Naive B cell (primary cell): ENCODE measurements at regions not wholly inside any gene's neighbourhood (a gene's known extent, or its start where the extent isn't known, plus 50 kb on each side); places are given as distances from the start of the nearest gene placed in this dataset.
"Not testable (repeated sequence)": the region's sequence is repeated elsewhere in the genome, so short reads cannot be mapped to it uniquely, and the experiment has no call there.

Source experiments
- ATAC-seq, 2 donors: fragments of 150-1000 bp; cut with Tn5 transposase; 2 replicates each; pipeline ENCODE4 v1.10.0; 2021; ENCODE audit warnings: low read depth in 2 of 2, mild to moderate bottlenecking in 2 of 2, moderate library complexity in 2 of 2
- DNase-seq: peaks from one replicate; pipeline ENCODE4 v3.0.0; 2022
- H3K27ac Mint-ChIP-seq, 6 donors: one replicate each; pipeline ENCODE4 v1.8.0; 2020 to 2022; ENCODE audit warnings: mild to moderate bottlenecking in 6 of 6, mixed read lengths in 6 of 6, moderate library complexity in 5 of 6, inconsistent platforms in 2 of 6
- H3K27me3 Mint-ChIP-seq, 3 donors: one replicate each; pipeline ENCODE4 v1.8.0; 2021 to 2022; ENCODE audit warnings: mixed read lengths in 3 of 3, mild to moderate bottlenecking in 1 of 3
- H3K36me3 Mint-ChIP-seq, 2 donors: one replicate each; pipeline ENCODE4 v1.8.0; 2020 to 2022; ENCODE audit warnings: mixed read lengths in 2 of 2, inconsistent platforms in 1 of 2, mild to moderate bottlenecking in 1 of 2
- H3K4me1 Mint-ChIP-seq, 3 donors: one replicate each; pipeline ENCODE4 v1.8.0; 2020 to 2022; ENCODE audit warnings: mixed read lengths in 3 of 3, inconsistent platforms in 1 of 3, mild to moderate bottlenecking in 1 of 3, moderate library complexity in 1 of 3
- H3K4me3 Mint-ChIP-seq, 8 donors: one replicate each; pipeline ENCODE4 v1.8.0; 2020 to 2022; ENCODE audit warnings: mild to moderate bottlenecking in 8 of 8, mixed read lengths in 8 of 8, moderate library complexity in 8 of 8, inconsistent platforms in 2 of 8
- H3K9me3 Mint-ChIP-seq, 7 donors: one replicate each; pipeline ENCODE4 v1.8.0; 2020 to 2022; ENCODE audit warnings: mixed read lengths in 7 of 7, mild to moderate bottlenecking in 5 of 7, inconsistent platforms in 2 of 7, moderate library complexity in 1 of 7

- Mint-ChIP-seq H3K4me3 (no peak overlapping the region), H3K9me3 (no peaks in the 10 kb centered on the region), H3K27me3 (no peaks in the 10 kb centered on the region), H3K4me1 (no peaks in the 10 kb centered on the region), H3K27ac (no peak overlapping the region), H3K36me3 (no peaks in the 10 kb centered on the region)
- ATAC-seq: no peak
- no peak for DNase-seq
Measured at GRCh38 chr18:67154979-67155378, 361.5 kb downstream of the DSEL start.

GRCh38 chr18:67151366-67151765 lies 365.2 kb downstream of the DSEL start:
- Mint-ChIP-seq H3K4me3 (no peak overlapping the region), H3K4me1 (no peaks in the 10 kb centered on the region), H3K27ac (no peak overlapping the region), H3K27me3 (no peaks in the 10 kb centered on the region), H3K9me3 (no peaks in the 10 kb centered on the region), H3K36me3 (no peaks in the 10 kb centered on the region)
- ATAC-seq (no peak), DNase-seq (no peak)

GRCh38 chr18:67145586-67146292 lies 370.8 kb downstream of the DSEL start:
- no peak for ATAC-seq
- Mint-ChIP-seq H3K9me3 (no peaks in the 10 kb centered on the region), H3K27ac (no peak overlapping the region), H3K27me3 (no peaks in the 10 kb centered on the region), H3K36me3 (no peaks in the 10 kb centered on the region), H3K4me3 (no peak overlapping the region), H3K4me1 (no peaks in the 10 kb centered on the region)
- no peak for DNase-seq

DNA sequence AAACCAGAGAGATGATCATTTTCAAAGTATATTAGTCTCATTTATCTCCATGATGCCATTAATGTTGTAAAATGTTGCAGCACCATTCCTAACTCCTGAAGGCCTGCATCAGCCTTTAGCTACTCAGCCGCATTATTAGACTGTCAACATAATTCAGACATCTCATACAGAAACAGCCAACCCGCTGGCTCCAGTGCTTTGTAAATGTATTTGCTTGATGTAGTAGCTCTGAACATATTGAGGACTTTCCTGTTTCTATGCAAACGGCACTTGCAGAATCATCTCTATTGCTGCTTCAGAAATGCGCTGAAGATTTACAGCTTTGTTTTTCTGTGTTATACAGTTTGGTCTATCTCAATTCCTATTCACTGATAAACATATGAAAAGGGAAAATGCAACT lies 372.2 kb downstream of the DSEL start:
- Mint-ChIP-seq H3K4me3 (no peak overlapping the region), H3K4me1 (no peaks in the 10 kb centered on the region)
- no peak for ATAC-seq

GRCh38 chr18:67143028-67143427 lies 373.5 kb downstream of the DSEL start:
- Mint-ChIP-seq H3K27me3 (no peaks in the 10 kb centered on the region), H3K9me3 (no peaks in the 10 kb centered on the region), H3K4me1 (no peaks in the 10 kb centered on the region), H3K4me3 (no peak overlapping the region), H3K27ac (no peak overlapping the region), H3K36me3 (no peaks in the 10 kb centered on the region)
- no peak for ATAC-seq
- no peak for DNase-seq

More for the DNA sequence above, 372.2 kb downstream of the DSEL start:
- Mint-ChIP-seq H3K27ac (no peak overlapping the region), H3K9me3 (no peaks in the 10 kb centered on the region), H3K27me3 (no peaks in the 10 kb centered on the region), H3K36me3 (no peaks in the 10 kb centered on the region)
- DNase-seq: no peak

- DNase-seq: no peak
- H3K27ac Mint-ChIP-seq: no peak overlapping the region
- ATAC-seq: no peak
- no peaks in the 10 kb centered on the region for H3K27me3 Mint-ChIP-seq
- no peaks in the 10 kb centered on the region for H3K36me3 Mint-ChIP-seq
- no peaks in the 10 kb centered on the region for H3K9me3 Mint-ChIP-seq
- no peak overlapping the region for H3K4me3 Mint-ChIP-seq
- H3K4me1 Mint-ChIP-seq: no peaks in the 10 kb centered on the region
Measured at GRCh38 chr18:67142604-67143003, 373.9 kb downstream of the DSEL start.

DNA sequence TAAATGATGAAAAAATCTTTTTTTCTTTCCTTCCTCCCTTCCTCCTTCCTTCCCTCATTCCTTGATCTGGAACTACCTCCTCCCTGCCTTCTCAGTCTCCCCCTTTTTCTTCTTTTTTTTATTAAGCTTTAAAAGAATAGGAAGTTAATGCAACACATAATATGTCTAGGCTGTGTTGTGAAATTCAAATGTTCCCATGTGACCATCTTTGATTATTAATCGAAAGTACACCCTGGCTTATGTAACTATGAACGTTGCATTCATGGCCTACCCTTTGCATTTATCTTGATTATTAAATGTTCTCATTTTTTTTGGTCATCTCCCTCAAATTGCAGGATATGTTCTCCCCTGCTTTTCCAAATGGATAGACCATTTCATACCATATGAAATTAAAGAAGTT lies 376.0 kb downstream of the DSEL start:
- Mint-ChIP-seq H3K27me3 (no peaks in the 10 kb centered on the region), H3K36me3 (no peaks in the 10 kb centered on the region), H3K27ac (no peak overlapping the region), H3K4me3 (no peak overlapping the region), H3K9me3 (no peaks in the 10 kb centered on the region), H3K4me1 (no peaks in the 10 kb centered on the region)
- DNase-seq (no peak), ATAC-seq (no peak)

DNA sequence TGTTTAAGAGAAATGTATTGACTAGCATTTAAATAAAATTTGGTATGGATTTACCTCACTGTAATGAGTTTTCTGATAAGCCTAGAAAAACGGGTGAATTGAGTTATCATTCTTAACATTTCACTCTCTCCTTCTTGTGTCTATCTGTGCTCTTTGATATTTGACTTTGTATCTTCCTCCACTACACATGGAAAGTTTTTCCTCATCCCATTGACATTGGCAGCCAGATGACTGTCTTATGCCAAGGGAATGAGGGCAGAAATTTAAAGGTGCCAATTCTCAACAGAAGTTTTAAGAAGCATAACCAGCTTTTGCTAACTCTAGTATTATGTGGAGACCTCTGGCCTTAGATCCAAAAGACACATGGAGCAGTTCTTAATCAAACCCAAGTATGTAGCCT lies 376.6 kb downstream of the DSEL start:
- Mint-ChIP-seq H3K9me3 (no peaks in the 10 kb centered on the region), H3K27me3 (no peaks in the 10 kb centered on the region), H3K36me3 (no peaks in the 10 kb centered on the region), H3K4me1 (no peaks in the 10 kb centered on the region), H3K27ac (no peak overlapping the region), H3K4me3 (no peak overlapping the region)
- DNase-seq: no peak
- ATAC-seq: no peak

DNA sequence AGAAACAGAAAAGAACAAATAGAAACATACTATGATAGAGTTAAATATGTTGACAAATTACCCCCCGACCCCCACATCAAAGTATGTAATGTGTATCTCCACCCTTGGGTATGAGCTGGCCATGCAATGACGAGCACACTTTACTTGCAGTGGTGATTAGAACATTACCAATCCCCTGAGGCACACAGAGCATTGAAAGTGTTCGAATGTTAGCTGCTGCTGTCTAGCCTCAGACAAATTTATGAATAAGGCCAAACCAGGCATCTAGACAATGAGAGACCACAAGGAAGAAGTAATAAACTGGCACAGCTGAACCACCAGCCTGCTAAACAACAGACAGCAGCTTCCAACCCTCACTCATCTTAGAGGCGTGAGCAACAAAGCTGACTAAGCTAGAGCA lies 380.5 kb downstream of the DSEL start:
- no peaks in the 10 kb centered on the region for H3K36me3 Mint-ChIP-seq
- no peak for DNase-seq
- ATAC-seq: no peak
- H3K27me3 Mint-ChIP-seq: no peaks in the 10 kb centered on the region
- no peaks in the 10 kb centered on the region for H3K4me1 Mint-ChIP-seq
- H3K9me3 Mint-ChIP-seq: no peaks in the 10 kb centered on the region
- H3K4me3 Mint-ChIP-seq: no peak overlapping the region
- no peak overlapping the region for H3K27ac Mint-ChIP-seq

GRCh38 chr18:67134911-67135310 lies 381.6 kb downstream of the DSEL start:
- H3K4me3 Mint-ChIP-seq: no peak overlapping the region
- H3K9me3 Mint-ChIP-seq: no peaks in the 10 kb centered on the region
- no peaks in the 10 kb centered on the region for H3K27me3 Mint-ChIP-seq
- DNase-seq (no peak), ATAC-seq (no peak)
- no peak overlapping the region for H3K27ac Mint-ChIP-seq
- no peaks in the 10 kb centered on the region for H3K4me1 Mint-ChIP-seq
- no peaks in the 10 kb centered on the region for H3K36me3 Mint-ChIP-seq

- no peak for DNase-seq
- H3K27me3 Mint-ChIP-seq: no peaks in the 10 kb centered on the region
- H3K27ac Mint-ChIP-seq: no peak overlapping the region
- no peak for ATAC-seq
- no peaks in the 10 kb centered on the region for H3K9me3 Mint-ChIP-seq
- no peak overlapping the region for H3K4me3 Mint-ChIP-seq
- H3K4me1 Mint-ChIP-seq: no peaks in the 10 kb centered on the region
- no peaks in the 10 kb centered on the region for H3K36me3 Mint-ChIP-seq
Measured at GRCh38 chr18:67133669-67134068, 382.9 kb downstream of the DSEL start.

DNA sequence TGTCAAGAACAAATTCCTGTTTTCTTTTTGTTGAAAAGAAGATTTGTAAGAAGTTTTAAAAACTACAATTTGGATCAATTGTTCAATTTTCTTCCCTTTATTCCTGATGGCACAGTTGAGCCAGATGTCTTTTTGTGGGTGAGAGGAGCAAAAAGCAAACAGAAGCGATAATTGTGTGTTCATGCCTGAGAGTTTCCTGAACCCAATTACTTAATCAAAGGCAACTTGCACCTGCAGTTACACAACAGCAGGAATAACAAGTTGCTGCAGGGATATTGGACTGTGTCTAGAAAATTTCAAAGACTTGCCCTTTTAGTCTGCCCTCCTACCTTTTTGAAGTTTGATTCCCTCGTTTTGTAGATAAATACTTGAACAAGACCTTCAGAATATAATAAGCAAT lies 383.6 kb downstream of the DSEL start:
- no peak overlapping the region for H3K4me3 Mint-ChIP-seq
- no peaks in the 10 kb centered on the region for H3K27me3 Mint-ChIP-seq
- no peaks in the 10 kb centered on the region for H3K4me1 Mint-ChIP-seq
- DNase-seq: no peak
- ATAC-seq: no peak
- H3K27ac Mint-ChIP-seq: no peak overlapping the region
- H3K9me3 Mint-ChIP-seq: peaks cover 0 to 4% (median 0%) of the 10 kb centered on the region in 7 donors
- no peaks in the 10 kb centered on the region for H3K36me3 Mint-ChIP-seq

DNA sequence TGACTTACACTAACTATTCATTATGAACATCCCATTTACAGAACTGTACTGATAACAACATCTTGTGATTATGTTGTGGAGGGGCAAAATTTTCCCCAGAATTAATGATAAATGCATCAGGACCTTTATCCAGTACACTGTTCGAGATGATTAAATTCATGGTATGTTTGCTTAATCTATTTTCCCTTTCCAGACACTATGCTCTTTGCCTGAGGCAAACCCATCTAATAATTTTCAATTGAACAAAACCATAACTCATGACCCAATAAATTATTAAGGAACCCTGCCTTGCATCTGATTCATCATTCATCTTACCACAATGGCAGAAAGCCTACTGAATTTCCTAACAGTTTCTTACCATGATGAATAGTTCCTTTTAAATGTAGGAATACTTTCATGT lies 385.0 kb downstream of the DSEL start:
- H3K36me3 Mint-ChIP-seq: no peaks in the 10 kb centered on the region

DNA sequence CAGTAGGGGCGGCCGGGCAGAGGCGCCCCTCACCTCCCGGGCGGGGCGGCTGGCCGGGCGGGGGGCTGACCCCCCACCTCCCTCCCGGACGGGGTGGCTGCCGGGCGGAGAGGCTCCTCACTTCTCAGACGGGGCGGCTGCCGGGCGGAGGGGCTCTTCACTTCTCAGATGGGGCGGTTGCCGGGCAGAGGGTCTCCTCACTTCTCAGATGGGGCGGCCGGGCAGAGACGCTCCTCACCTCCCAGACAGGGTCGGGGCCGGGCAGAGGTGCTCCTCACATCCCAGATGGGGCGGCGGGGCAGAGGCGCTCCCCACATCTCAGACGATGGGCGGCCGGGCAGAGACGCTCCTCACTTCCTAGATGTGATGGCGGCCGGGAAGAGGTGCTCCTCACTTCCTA lies 389.8 kb downstream of the DSEL start:
- not testable (repeated sequence) for DNase-seq, H3K36me3 Mint-ChIP-seq, H3K4me1 Mint-ChIP-seq, H3K9me3 Mint-ChIP-seq, H3K27ac Mint-ChIP-seq, H3K27me3 Mint-ChIP-seq, ATAC-seq, H3K4me3 Mint-ChIP-seq

More for the DNA sequence above, 385.0 kb downstream of the DSEL start:
- DNase-seq (no peak), ATAC-seq (no peak)
- Mint-ChIP-seq H3K4me1 (no peaks in the 10 kb centered on the region), H3K4me3 (no peak overlapping the region), H3K27ac (no peak overlapping the region), H3K9me3 (peaks cover 0 to 4% (median 0%) of the 10 kb centered on the region in 7 donors), H3K27me3 (no peaks in the 10 kb centered on the region)

DNA sequence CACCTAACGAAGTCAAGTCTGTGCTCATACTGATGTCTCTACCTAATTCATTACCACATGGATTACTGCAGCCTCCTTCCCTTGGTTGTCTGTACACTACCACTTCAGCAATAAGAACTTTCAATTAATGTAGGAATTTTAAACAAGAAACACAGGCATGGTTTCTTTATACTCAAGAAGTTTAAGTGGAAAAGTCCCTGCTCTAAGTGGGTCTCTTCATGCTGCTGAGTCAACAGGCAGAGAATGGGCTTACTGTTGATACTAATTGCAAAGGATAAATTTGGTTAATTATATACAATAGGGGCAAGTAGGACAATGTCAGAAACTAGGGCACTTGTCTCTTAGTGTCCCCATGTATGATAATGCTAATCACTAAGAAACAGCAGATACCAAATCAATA lies 392.6 kb downstream of the DSEL start:
- DNase-seq: no peak
- Mint-ChIP-seq H3K9me3 (peaks cover 0 to 4% (median 0%) of the 10 kb centered on the region in 7 donors), H3K36me3 (no peaks in the 10 kb centered on the region), H3K4me3 (no peak overlapping the region), H3K27me3 (peaks cover 0 to 2% (median 0%) of the 10 kb centered on the region in 3 donors), H3K4me1 (no peaks in the 10 kb centered on the region), H3K27ac (no peak overlapping the region)
- no peak for ATAC-seq
